ENCODE measurements at regions not wholly inside any gene's neighbourhood (a gene's known extent, or its start where the extent isn't known, plus 50 kb on each side); places are given as distances from the start of the nearest gene placed in this dataset.

- no peak for TF ChIP-seq CTCF (conservative IDR thresholded peaks at IDR 0.05 in 1 of 2, IDR thresholded peaks at IDR 0.05 in 1 of 2; ENCODE audit: low read depth in 1 of 2, low read length in 2 of 2)
- TF ChIP-seq EZH2 (IDR thresholded peaks at IDR 0.05; ENCODE audit: low read length, missing control alignments), result no peak
These were observed 1104.5 kb downstream of the FAT4 start for GRCh38 chr4:126419266-126419665.

All from fibroblast of lung (primary cell).